ENCODE measurements at regions not wholly inside any gene's neighbourhood (a gene's known extent, or its start where the extent isn't known, plus 50 kb on each side); places are given as distances from the start of the nearest gene placed in this dataset.

GRCh38 chr13:107901230-107901629 lies 314.1 kb downstream of the LIG4 start:
- TF ChIP-seq CTCF (conservative IDR thresholded peaks at IDR 0.05; ENCODE audit: low read length): no peak
- TF ChIP-seq EZH2phosphoT487 (IDR thresholded peaks at IDR 0.05; ENCODE audit: borderline replicate concordance): no peak
